GM12878 (cell line): ENCODE measurements at regions not wholly inside any gene's neighbourhood (a gene's known extent, or its start where the extent isn't known, plus 50 kb on each side); places are given as distances from the start of the nearest gene placed in this dataset.

Experiments used
- CBX5 ChIP-seq: sonication (generic); IDR thresholded peaks from 2 replicates; pipeline ENCODE4 v1.6.1; 2016; ENCODE audit warnings: low read depth, moderate library complexity, mild to moderate bottlenecking, inconsistent platforms
- CEBPB ChIP-seq, 2 experiments: fragments of 150-350 bp in 1 of 2; IDR thresholded peaks; 2 replicates each; pipeline ENCODE4 v1.6.1; 2012 to 2014; ENCODE audit warnings: low read depth in 2 of 2, low read length in 2 of 2, borderline replicate concordance in 1 of 2, inconsistent platforms in 1 of 2
- CTCF ChIP-seq, 3 experiments: IDR thresholded peaks in 2 of 3; conservative IDR thresholded peaks in 1 of 3; 2 replicates each; pipeline ENCODE4 v1.5.1; 2011; ENCODE audit warnings: low read depth in 3 of 3, low read length in 3 of 3, mild to moderate bottlenecking in 3 of 3, control low read depth in 2 of 3, moderate library complexity in 2 of 3, inconsistent platforms in 1 of 3, mixed read lengths in 1 of 3; ENCODE audit not compliant: control insufficient read depth in 2 of 3, insufficient read depth in 1 of 3; ENCODE audit errors: extremely low read depth in 1 of 3
- ELK1 ChIP-seq: IDR thresholded peaks from 2 replicates; pipeline ENCODE4 v1.6.1; 2012; ENCODE audit warnings: low read depth, low read length, improper control_type of control experiment
- JUND ChIP-seq: IDR thresholded peaks from 2 replicates; pipeline ENCODE4 v1.6.1; 2012; ENCODE audit warnings: low read depth, mild to moderate bottlenecking, low read length, improper control_type of control experiment, moderate library complexity
- POLR2A ChIP-seq: IDR thresholded peaks from 2 replicates; pipeline ENCODE4 v1.6.1; 2011; ENCODE audit warnings: low read depth, mild to moderate bottlenecking, low read length
- ZNF687 ChIP-seq: fragments of 450-650 bp; IDR thresholded peaks from 2 replicates; pipeline ENCODE4 v1.6.1; 2017; ENCODE audit warnings: mild to moderate bottlenecking, moderate library complexity

- no peak for TF ChIP-seq ZNF687
- no peak for TF ChIP-seq CTCF (IDR thresholded peaks at IDR 0.05 in 2 of 3, conservative IDR thresholded peaks at IDR 0.05 in 1 of 3; ENCODE audit: control insufficient read depth in 2 of 3, extremely low read depth in 1 of 3, insufficient read depth in 1 of 3, low read depth in 3 of 3, low read length in 3 of 3)
- TF ChIP-seq CEBPB (IDR thresholded peaks at IDR 0.05; ENCODE audit: borderline replicate concordance in 1 of 2, low read depth in 2 of 2, low read length in 2 of 2) = no peak
- TF ChIP-seq ELK1 = no peak
- TF ChIP-seq JUND = no peak
- no peak for TF ChIP-seq CBX5
- TF ChIP-seq POLR2A = no peak
These were observed 361.2 kb downstream of the ARAP2 start for GRCh38 chr4:35883108-35883507.
